HL-60 (cell line): ENCODE measurements at regions not wholly inside any gene's neighbourhood (a gene's known extent, or its start where the extent isn't known, plus 50 kb on each side); places are given as distances from the start of the nearest gene placed in this dataset.

Experiments used
- DNase-seq, 2 experiments: peaks; one replicate each; pipeline ENCODE4 v3.0.0-alpha.2; 2010 to 2020; ENCODE audit warnings: low read depth in 1 of 2, low spot score in 1 of 2
- H3K27ac ChIP-seq: fragments of 250-450 bp; sonication (Bioruptor Pico); replicated peaks from 2 replicates; pipeline ENCODE4 v1.5.1; 2020; ENCODE audit warnings: mild to moderate bottlenecking, moderate library complexity
- H3K27me3 ChIP-seq: fragments of 250-450 bp; sonication (Bioruptor Pico); 2 replicates; pipeline ENCODE4 v1.5.1; 2021; ENCODE audit warnings: mild to moderate bottlenecking, moderate library complexity; ENCODE audit not compliant: insufficient read depth, poor library complexity, severe bottlenecking
- H3K4me3 ChIP-seq: replicated peaks from 2 replicates; pipeline ENCODE4 v1.5.1; 2011; ENCODE audit warnings: mild to moderate bottlenecking, control low read depth, low read length; ENCODE audit not compliant: insufficient read depth
- GABPA ChIP-seq: IDR thresholded peaks from 2 replicates; pipeline ENCODE4 v1.6.1; 2012; ENCODE audit warnings: low read depth
- POLR2AphosphoS5 ChIP-seq: IDR thresholded peaks from 2 replicates; pipeline ENCODE4 v1.6.1; 2012; ENCODE audit warnings: low read depth
- REST ChIP-seq: IDR thresholded peaks from 2 replicates; pipeline ENCODE4 v1.6.1; 2012; ENCODE audit warnings: low read depth; ENCODE audit not compliant: insufficient replicate concordance
- SPI1 ChIP-seq: IDR thresholded peaks from 2 replicates; pipeline ENCODE4 v1.6.1; 2012; ENCODE audit warnings: low read depth, mild to moderate bottlenecking, borderline replicate concordance
- TF ChIP-seq, protein P1 (sequence below): IDR thresholded peaks from one replicate; pipeline ENCODE4 v1.5.1; 2011; ENCODE audit warnings: low read length, control low read depth, inconsistent platforms; ENCODE audit not compliant: insufficient read depth

GRCh38 chr13:40191186-40191980 lies 475.1 kb downstream of the FOXO1 start:
- Histone ChIP-seq H3K4me3 (no peak overlapping the region), H3K27me3 (peaks cover 11% of the 10 kb centered on the region), H3K27ac (no peak overlapping the region)
- TF ChIP-seq REST: no peak
- TF ChIP-seq, protein P1, sequence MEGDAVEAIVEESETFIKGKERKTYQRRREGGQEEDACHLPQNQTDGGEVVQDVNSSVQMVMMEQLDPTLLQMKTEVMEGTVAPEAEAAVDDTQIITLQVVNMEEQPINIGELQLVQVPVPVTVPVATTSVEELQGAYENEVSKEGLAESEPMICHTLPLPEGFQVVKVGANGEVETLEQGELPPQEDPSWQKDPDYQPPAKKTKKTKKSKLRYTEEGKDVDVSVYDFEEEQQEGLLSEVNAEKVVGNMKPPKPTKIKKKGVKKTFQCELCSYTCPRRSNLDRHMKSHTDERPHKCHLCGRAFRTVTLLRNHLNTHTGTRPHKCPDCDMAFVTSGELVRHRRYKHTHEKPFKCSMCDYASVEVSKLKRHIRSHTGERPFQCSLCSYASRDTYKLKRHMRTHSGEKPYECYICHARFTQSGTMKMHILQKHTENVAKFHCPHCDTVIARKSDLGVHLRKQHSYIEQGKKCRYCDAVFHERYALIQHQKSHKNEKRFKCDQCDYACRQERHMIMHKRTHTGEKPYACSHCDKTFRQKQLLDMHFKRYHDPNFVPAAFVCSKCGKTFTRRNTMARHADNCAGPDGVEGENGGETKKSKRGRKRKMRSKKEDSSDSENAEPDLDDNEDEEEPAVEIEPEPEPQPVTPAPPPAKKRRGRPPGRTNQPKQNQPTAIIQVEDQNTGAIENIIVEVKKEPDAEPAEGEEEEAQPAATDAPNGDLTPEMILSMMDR: no peak
- no peak for TF ChIP-seq POLR2AphosphoS5
- TF ChIP-seq GABPA: no peak
- DNase-seq: no peak

- DNase-seq: no peak
- TF ChIP-seq, protein P1: no peak
- TF ChIP-seq REST (no peak), GABPA (no peak), SPI1 (no peak), POLR2AphosphoS5 (no peak)
- H3K4me3 ChIP-seq: no peak overlapping the region
- peaks cover 11% of the 10 kb centered on the region for H3K27me3 ChIP-seq
- H3K27ac ChIP-seq: no peak overlapping the region
Measured at GRCh38 chr13:40192452-40192851, 474.0 kb downstream of the FOXO1 start.

GRCh38 chr13:40192858-40193257 lies 473.6 kb downstream of the FOXO1 start:
- TF ChIP-seq, protein P1: no peak
- TF ChIP-seq REST: no peak
- TF ChIP-seq SPI1: no peak
- no peak for TF ChIP-seq GABPA
- no peak for TF ChIP-seq POLR2AphosphoS5
- peaks cover 11% of the 10 kb centered on the region for H3K27me3 ChIP-seq
- no peak overlapping the region for H3K4me3 ChIP-seq
- no peak for DNase-seq
- no peak overlapping the region for H3K27ac ChIP-seq
